ENCODE measurements at regions not wholly inside any gene's neighbourhood (a gene's known extent, or its start where the extent isn't known, plus 50 kb on each side); places are given as distances from the start of the nearest gene placed in this dataset.

DNA sequence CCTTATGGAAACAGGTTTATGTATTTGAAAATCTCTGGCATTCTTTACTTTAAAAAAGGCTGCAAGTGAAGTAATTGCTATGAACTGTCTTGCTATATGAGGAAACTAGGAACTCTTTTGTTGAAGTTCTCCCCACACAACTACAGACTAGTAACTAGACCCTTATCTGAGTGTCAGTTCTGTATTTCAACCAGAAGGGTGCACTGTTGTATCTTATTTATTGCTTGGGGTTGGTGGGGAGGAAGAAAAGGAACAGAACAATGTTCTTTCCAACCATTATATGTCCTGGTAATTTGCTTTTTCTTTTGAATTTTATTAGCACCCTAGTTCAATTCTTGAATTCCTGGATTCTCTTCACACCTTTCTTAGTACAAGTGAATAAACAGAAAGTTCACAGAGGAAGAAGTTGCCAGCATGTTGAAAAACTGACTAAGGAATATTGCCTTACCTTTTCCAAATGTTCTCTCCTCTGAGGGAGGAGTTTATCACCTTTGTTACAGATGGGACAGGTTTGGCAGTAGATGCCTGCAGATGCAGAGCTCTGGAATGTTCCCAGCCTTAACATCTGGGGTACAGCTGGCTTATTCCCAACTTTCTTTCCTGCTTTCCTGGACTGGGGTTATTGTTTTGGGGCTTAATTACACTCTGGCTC is 162.4 kb upstream of the CFAP20DC start:
- TF ChIP-seq CTCF (IDR thresholded peaks at IDR 0.05): peak; percentile 48 to 74 (median 70)
- no peak for TF ChIP-seq POLR2A (IDR thresholded peaks at IDR 0.05)
